Immature natural killer cell (primary cell): ENCODE measurements at regions not wholly inside any gene's neighbourhood (a gene's known extent, or its start where the extent isn't known, plus 50 kb on each side); places are given as distances from the start of the nearest gene placed in this dataset.

Experiments
- DNase-seq, 3 donors: peaks; one replicate each; pipeline ENCODE4 v3.0.0; 2022; ENCODE audit warnings: mixed read lengths in 1 of 3
- H3K27ac Mint-ChIP-seq, 6 donors: one replicate each; pipeline ENCODE4 v1.8.0; 2020; ENCODE audit warnings: mixed read lengths in 6 of 6, mild to moderate bottlenecking in 5 of 6, inconsistent platforms in 4 of 6, moderate library complexity in 3 of 6
- H3K27me3 Mint-ChIP-seq, 3 donors: one replicate each; pipeline ENCODE4 v1.8.0; 2020 to 2021; ENCODE audit warnings: low read depth in 3 of 3, mild to moderate bottlenecking in 3 of 3, mixed read lengths in 3 of 3, moderate library complexity in 3 of 3, inconsistent platforms in 1 of 3
- H3K36me3 Mint-ChIP-seq, 3 donors: one replicate each; pipeline ENCODE4 v1.8.0; 2020; ENCODE audit warnings: mixed read lengths in 3 of 3, inconsistent platforms in 2 of 3, mild to moderate bottlenecking in 2 of 3
- H3K4me1 Mint-ChIP-seq, 2 donors: one replicate each; pipeline ENCODE4 v1.8.0; 2020; ENCODE audit warnings: inconsistent platforms in 2 of 2, mild to moderate bottlenecking in 2 of 2, mixed read lengths in 2 of 2, moderate library complexity in 1 of 2
- H3K4me3 Mint-ChIP-seq, 5 donors: one replicate each; pipeline ENCODE4 v1.8.0; 2020; ENCODE audit warnings: mild to moderate bottlenecking in 5 of 5, mixed read lengths in 5 of 5, inconsistent platforms in 3 of 5, moderate library complexity in 3 of 5
- H3K9me3 Mint-ChIP-seq, 6 donors: one replicate each; pipeline ENCODE4 v1.8.0; 2020; ENCODE audit warnings: mild to moderate bottlenecking in 6 of 6, mixed read lengths in 6 of 6, inconsistent platforms in 4 of 6, moderate library complexity in 3 of 6

GRCh38 chr6:102488729-102489128 lies 1095.2 kb downstream of the GRIK2 start:
- DNase-seq: no peak
- peaks cover 0 to 8% (median 0%) of the 10 kb centered on the region in 3 donors for H3K36me3 Mint-ChIP-seq
- H3K27me3 Mint-ChIP-seq: no peaks in the 10 kb centered on the region
- H3K4me1 Mint-ChIP-seq: no peaks in the 10 kb centered on the region
- peaks cover 8 to 48% (median 19%) of the 10 kb centered on the region in 6 donors for H3K9me3 Mint-ChIP-seq
- H3K27ac Mint-ChIP-seq: no peak overlapping the region
- no peak overlapping the region for H3K4me3 Mint-ChIP-seq

- H3K36me3 Mint-ChIP-seq: peaks cover 0 to 5% (median 0%) of the 10 kb centered on the region in 3 donors
- no peak overlapping the region for H3K4me3 Mint-ChIP-seq
- no peak overlapping the region for H3K27ac Mint-ChIP-seq
- peaks cover 5 to 48% (median 11%) of the 10 kb centered on the region in 6 donors for H3K9me3 Mint-ChIP-seq
- no peak for DNase-seq
- no peaks in the 10 kb centered on the region for H3K4me1 Mint-ChIP-seq
- H3K27me3 Mint-ChIP-seq: no peaks in the 10 kb centered on the region
These were observed 1092.0 kb downstream of the GRIK2 start for GRCh38 chr6:102485480-102485879.

GRCh38 chr6:102474041-102474807 lies 1080.7 kb downstream of the GRIK2 start:
- H3K27me3 Mint-ChIP-seq: no peaks in the 10 kb centered on the region
- DNase-seq: no peak
- H3K36me3 Mint-ChIP-seq: no peaks in the 10 kb centered on the region
- peaks cover 3 to 53% (median 18%) of the 10 kb centered on the region in 6 donors for H3K9me3 Mint-ChIP-seq
- no peaks in the 10 kb centered on the region for H3K4me1 Mint-ChIP-seq
- no peak overlapping the region for H3K4me3 Mint-ChIP-seq
- H3K27ac Mint-ChIP-seq: no peak overlapping the region

GRCh38 chr6:102458990-102459389 lies 1065.5 kb downstream of the GRIK2 start:
- Mint-ChIP-seq H3K27me3 (no peaks in the 10 kb centered on the region), H3K27ac (no peak overlapping the region), H3K4me3 (no peak overlapping the region), H3K4me1 (no peaks in the 10 kb centered on the region), H3K9me3 (peaks cover 7 to 45% (median 30%) of the 10 kb centered on the region in 6 donors), H3K36me3 (no peaks in the 10 kb centered on the region)
- no peak for DNase-seq

GRCh38 chr6:102438171-102438570 lies 1044.7 kb downstream of the GRIK2 start:
- peaks cover 0 to 32% (median 10%) of the 10 kb centered on the region in 6 donors for H3K9me3 Mint-ChIP-seq
- DNase-seq: no peak
- no peak overlapping the region for H3K27ac Mint-ChIP-seq
- H3K4me1 Mint-ChIP-seq: no peaks in the 10 kb centered on the region
- no peak overlapping the region for H3K4me3 Mint-ChIP-seq
- H3K27me3 Mint-ChIP-seq: no peaks in the 10 kb centered on the region
- H3K36me3 Mint-ChIP-seq: no peaks in the 10 kb centered on the region

GRCh38 chr6:102417368-102417998 lies 1024.0 kb downstream of the GRIK2 start:
- Mint-ChIP-seq H3K27ac (no peak overlapping the region), H3K27me3 (peaks cover 0 to 9% (median 1%) of the 10 kb centered on the region in 3 donors), H3K4me1 (no peaks in the 10 kb centered on the region), H3K9me3 (peaks cover 5 to 46% (median 27%) of the 10 kb centered on the region in 6 donors), H3K36me3 (peaks cover 0 to 2% (median 0%) of the 10 kb centered on the region in 3 donors), H3K4me3 (no peak overlapping the region)
- DNase-seq: no peak

- Mint-ChIP-seq H3K27ac (no peak overlapping the region), H3K36me3 (peaks cover 0 to 3% (median 0%) of the 10 kb centered on the region in 3 donors), H3K4me3 (no peak overlapping the region), H3K9me3 (peaks cover 6 to 36% (median 16%) of the 10 kb centered on the region in 6 donors), H3K27me3 (peaks cover 0 to 5% (median 1%) of the 10 kb centered on the region in 3 donors), H3K4me1 (no peaks in the 10 kb centered on the region)
- no peak for DNase-seq
These were observed 1022.4 kb downstream of the GRIK2 start for GRCh38 chr6:102415891-102416290.

GRCh38 chr6:102411796-102412195 lies 1018.3 kb downstream of the GRIK2 start:
- Mint-ChIP-seq H3K4me1 (no peaks in the 10 kb centered on the region), H3K4me3 (no peak overlapping the region), H3K27me3 (peaks cover 0 to 2% (median 2%) of the 10 kb centered on the region in 3 donors), H3K36me3 (peaks cover 0 to 3% (median 0%) of the 10 kb centered on the region in 3 donors), H3K9me3 (peaks cover 6 to 14% (median 10%) of the 10 kb centered on the region in 6 donors), H3K27ac (no peak overlapping the region)
- DNase-seq: no peak

GRCh38 chr6:102407886-102408741 lies 1014.6 kb downstream of the GRIK2 start:
- no peak overlapping the region for H3K4me3 Mint-ChIP-seq
- peaks cover 0 to 3% (median 2%) of the 10 kb centered on the region in 3 donors for H3K27me3 Mint-ChIP-seq
- H3K27ac Mint-ChIP-seq: no peak overlapping the region
- no peak for DNase-seq
- H3K9me3 Mint-ChIP-seq: peaks cover 12 to 29% (median 18%) of the 10 kb centered on the region in 6 donors
- H3K36me3 Mint-ChIP-seq: peaks cover 0 to 3% (median 3%) of the 10 kb centered on the region in 3 donors
- H3K4me1 Mint-ChIP-seq: no peaks in the 10 kb centered on the region

- H3K4me3 Mint-ChIP-seq: no peak overlapping the region
- no peaks in the 10 kb centered on the region for H3K4me1 Mint-ChIP-seq
- no peak for DNase-seq
- H3K9me3 Mint-ChIP-seq: peaks cover 10 to 32% (median 19%) of the 10 kb centered on the region in 6 donors
- H3K36me3 Mint-ChIP-seq: peaks cover 0 to 3% (median 0%) of the 10 kb centered on the region in 3 donors
- no peak overlapping the region for H3K27ac Mint-ChIP-seq
- peaks cover 0 to 3% (median 2%) of the 10 kb centered on the region in 3 donors for H3K27me3 Mint-ChIP-seq
These were observed 1012.4 kb downstream of the GRIK2 start for GRCh38 chr6:102405860-102406259.

- H3K4me3 Mint-ChIP-seq: no peak overlapping the region
- H3K4me1 Mint-ChIP-seq: no peaks in the 10 kb centered on the region
- no peak overlapping the region for H3K27ac Mint-ChIP-seq
- no peak for DNase-seq
- peaks cover 0 to 3% (median 0%) of the 10 kb centered on the region in 3 donors for H3K36me3 Mint-ChIP-seq
- H3K27me3 Mint-ChIP-seq: peaks cover 0 to 3% (median 2%) of the 10 kb centered on the region in 3 donors
- peaks cover 8 to 39% (median 21%) of the 10 kb centered on the region in 6 donors for H3K9me3 Mint-ChIP-seq
These were observed 1009.3 kb downstream of the GRIK2 start for GRCh38 chr6:102402635-102403329.

GRCh38 chr6:102398788-102399390 lies 1005.4 kb downstream of the GRIK2 start:
- Mint-ChIP-seq H3K9me3 (peaks cover 0 to 32% (median 16%) of the 10 kb centered on the region in 6 donors), H3K4me3 (no peak overlapping the region), H3K36me3 (no peaks in the 10 kb centered on the region), H3K27me3 (no peaks in the 10 kb centered on the region), H3K4me1 (no peaks in the 10 kb centered on the region), H3K27ac (no peak overlapping the region)
- DNase-seq: no peak

GRCh38 chr6:102390541-102390940 lies 997.0 kb downstream of the GRIK2 start:
- Mint-ChIP-seq H3K27ac (no peak overlapping the region), H3K9me3 (peaks cover 0 to 26% (median 19%) of the 10 kb centered on the region in 6 donors), H3K4me3 (no peak overlapping the region), H3K4me1 (no peaks in the 10 kb centered on the region), H3K36me3 (no peaks in the 10 kb centered on the region), H3K27me3 (no peaks in the 10 kb centered on the region)
- no peak for DNase-seq
